GM21529 (cell line): ENCODE measurements at regions not wholly inside any gene's neighbourhood (a gene's known extent, or its start where the extent isn't known, plus 50 kb on each side); places are given as distances from the start of the nearest gene placed in this dataset.

Experiments used
- ATAC-seq: cut with Tn5 transposase; IDR thresholded peaks from one replicate; pipeline ENCODE4 v1.9.1; 2021; ENCODE audit not compliant: unreplicated experiment

DNA sequence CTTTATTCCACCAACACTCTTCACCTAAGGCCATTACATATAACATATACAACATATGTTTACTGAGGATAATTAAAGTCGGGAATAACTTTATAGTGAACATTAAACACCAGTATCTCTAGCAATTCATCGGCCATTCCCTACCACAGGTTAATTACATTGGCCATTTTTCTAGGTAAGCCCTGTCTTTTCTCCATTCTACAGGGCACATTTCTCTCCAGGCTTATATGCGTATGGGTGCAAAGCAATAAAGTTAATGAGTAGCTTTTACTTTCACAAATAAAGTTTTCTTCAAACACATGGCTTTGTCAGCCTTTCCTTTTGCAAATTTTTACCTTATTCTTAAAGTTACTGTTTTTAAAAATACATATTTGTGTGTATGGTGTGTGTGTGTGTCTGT lies 111.9 kb upstream of the IQCM start:
- no peak for ATAC-seq

DNA sequence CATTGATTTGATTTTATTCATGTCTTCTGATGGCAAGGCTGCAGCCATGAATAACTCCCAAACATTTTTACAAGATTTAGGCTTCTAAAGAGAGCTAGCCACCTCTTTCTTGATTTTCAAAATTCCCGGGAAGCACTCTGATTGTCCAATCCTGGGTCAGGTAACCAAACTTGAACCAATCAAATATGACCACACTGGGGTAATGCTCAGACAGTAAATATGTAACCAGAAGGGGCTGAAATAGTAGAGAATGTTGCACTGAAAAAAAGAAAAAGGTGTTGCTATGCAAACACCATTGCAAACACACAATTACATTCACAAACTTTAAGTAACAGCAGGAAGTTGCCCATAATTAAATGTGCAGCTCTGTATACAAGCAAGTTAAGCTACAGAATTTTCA lies 112.9 kb upstream of the IQCM start:
- no peak for ATAC-seq

DNA sequence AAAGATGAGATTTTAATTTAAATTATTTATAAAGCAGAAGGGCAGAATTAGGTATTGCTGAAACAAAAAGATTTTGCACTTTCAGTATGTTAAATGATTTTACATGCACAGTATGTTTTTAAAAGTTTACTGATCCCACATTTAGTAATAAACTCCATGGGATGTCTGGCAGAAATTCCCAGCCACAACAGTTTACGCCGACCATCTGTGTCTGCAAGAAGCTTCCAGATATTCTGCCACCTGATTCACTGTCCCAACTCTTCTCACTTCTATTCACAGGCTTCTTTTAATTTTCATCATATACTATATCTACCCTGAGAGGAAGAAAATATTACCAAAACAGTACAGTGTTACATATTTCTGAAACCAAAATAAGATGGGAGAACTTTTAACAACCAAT lies 115.8 kb upstream of the IQCM start:
- no peak for ATAC-seq

DNA sequence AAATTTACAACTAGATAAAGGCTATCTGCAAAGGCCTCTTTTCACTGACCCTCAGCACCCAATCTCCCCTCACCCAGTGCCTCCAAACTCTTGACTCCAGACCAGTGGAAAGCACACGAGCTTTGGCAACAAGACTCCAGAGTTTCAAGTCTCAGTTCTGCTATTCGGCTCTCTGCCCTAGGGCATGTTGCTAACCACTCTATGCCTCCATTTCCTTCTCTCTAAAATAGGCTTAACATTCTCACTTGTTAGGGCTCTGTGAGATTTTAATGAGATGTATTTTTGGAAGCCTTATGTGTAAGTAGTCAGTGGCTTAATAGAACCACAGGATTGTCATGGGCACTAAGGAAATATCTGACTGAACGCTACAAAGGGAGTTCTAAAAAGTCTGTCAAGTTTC lies 116.5 kb upstream of the IQCM start:
- ATAC-seq, result no peak

DNA sequence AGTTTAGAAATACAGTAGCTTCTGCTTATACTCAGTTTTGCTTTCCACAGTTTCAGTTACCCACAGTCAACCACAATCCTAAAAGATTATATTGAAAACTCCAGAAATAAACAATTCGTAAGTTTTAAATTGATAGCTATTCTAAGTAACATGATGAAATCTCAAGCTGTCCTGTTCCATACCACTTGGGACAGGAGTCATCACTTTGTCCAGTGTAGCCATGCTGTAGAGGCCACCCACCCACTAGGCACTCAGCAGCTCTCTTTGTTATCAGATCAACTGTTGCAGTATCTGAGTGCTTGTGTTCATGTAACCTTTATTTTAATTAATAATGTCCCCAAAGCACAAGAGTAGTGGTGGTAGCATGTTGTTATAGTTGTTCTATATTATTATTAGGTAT lies 117.5 kb upstream of the IQCM start:
- no peak for ATAC-seq

DNA sequence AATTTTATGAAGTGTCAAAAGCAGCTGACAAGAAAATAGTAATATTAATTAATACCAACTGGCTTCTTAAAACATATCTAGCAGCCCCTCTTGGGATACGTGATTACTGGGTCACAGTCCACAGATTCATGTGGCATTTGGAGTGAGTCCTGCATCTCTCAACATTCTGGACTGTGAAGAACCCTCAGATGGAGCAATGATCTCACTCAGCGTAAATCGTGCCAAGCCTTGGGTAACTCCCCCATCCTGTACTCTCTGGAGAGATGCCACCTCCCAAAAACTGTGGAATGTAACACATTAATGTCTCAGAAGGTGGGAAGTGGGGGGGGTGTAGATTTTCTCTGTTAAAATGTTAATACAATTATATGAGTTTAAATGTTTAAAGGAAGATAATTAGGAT lies 118.2 kb upstream of the IQCM start:
- no peak for ATAC-seq

DNA sequence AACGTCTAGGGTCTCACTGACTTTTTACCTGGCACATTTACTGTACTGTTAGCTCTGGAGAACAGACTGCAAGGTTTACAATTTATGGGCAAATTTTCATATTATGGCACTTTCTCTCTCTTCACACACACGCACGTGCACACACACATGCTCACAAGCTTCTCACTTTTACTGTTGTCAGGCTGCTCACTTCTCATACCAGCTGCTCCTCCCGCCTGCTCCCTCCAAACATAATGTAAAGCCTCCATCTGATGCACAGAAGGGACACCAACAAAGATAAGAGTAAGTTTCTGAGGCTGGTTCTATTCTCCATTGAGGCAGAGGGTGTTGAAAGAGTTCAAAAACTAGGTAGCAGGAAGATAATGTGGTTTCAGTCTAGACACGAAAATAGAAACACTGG lies 128.9 kb upstream of the DCLK2 start:
- no peak for ATAC-seq

DNA sequence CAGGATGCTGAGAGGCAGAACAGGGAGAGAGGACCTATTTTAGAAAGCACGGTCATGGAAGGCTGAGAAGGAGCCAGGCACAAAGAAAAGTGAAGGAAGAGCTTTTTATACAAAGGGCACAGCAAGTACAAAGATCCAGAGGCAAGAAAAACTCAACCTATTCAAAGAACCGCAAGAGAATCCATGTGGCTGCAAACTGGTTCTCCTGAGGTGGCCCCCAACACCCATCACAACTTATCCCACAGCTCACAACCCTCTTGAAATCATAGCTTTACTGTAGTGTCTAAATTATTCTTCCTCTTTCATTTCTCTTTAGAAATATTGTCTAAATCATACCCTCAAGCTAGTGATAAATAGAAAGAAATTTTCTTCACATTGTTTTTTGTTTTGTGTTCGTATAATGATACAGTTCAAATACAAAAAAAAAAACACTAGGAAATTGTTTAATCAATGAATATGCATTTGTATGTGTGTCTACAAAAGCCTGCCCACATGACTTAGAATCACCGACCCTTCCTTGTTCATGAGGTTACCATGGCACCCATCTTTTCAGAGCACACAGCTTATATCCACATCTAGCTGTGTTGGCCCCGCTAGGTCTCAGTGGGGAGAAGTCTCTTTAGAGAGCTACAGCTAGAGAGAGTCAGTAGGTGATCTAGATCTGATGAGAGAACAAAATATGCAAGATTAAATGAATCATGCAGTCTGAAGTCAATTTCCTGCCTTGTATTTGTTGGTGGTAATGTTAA lies 126.9 kb upstream of the DCLK2 start:
- ATAC-seq, result no peak

DNA sequence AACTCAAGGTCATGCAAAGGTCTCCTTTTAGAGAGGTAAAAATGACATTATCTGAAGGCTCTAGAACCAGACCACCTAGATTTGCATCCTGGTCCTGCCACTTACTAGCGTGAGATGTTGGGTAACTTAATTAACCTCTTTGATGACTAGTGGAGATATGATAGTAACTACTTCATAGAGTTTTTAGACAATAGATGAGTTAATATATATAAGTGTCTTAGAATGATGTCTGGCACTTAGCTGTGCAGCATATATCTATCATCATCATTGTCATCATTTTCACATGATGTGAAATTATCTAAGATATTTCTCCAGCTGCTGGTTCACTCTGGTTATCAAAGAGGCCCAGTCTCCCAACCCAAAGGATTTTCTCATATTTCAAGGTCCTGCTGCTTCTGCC lies 126.1 kb upstream of the DCLK2 start:
- ATAC-seq, result no peak

DNA sequence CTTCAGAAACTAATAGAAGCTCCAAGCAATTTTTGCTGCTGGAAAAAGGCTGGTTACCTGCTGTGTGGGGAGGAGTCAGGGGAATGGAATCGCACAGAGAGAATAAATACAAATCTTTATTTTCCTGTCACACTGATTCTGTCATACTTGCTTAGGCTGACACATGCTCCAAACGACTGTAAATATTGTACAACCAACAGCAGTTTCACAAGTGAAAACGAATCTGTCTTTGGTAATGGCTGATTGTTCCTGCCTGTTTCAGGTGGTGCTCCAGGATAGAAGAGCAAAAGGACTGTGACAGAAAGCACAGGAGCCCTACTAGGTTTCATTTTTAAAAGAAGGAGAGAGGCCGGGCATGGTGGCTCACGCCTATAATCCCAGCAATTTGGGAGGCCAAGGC lies 125.5 kb upstream of the DCLK2 start:
- ATAC-seq, result no peak

DNA sequence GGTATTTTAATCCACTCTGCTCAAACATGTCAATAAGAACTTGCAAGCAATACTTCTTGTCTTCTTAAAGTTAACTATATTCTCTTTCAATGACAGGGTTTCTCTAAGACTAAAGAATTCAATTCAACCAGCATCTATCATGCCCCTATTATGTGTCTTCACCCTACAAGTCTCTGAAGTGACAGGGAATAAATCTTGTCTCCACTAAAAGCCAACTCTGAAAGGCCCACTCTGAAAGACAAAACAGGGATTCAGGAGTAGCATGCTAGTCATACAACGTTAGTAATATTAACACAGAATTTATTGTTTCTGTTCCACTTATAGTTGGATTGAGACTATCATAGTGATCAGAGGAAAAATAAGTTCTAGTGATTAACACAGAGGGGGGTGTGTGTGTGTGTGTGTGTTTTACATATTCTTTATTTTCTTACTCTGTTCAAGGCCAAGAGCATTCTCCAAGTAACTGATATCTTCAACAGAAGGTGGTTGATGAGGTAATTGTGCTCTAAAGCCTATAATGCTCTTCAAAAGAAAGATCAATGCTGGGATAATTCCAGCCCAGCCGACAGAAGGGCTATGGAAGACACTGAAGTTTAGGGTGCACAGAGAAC lies 122.4 kb upstream of the DCLK2 start:
- no peak for ATAC-seq

DNA sequence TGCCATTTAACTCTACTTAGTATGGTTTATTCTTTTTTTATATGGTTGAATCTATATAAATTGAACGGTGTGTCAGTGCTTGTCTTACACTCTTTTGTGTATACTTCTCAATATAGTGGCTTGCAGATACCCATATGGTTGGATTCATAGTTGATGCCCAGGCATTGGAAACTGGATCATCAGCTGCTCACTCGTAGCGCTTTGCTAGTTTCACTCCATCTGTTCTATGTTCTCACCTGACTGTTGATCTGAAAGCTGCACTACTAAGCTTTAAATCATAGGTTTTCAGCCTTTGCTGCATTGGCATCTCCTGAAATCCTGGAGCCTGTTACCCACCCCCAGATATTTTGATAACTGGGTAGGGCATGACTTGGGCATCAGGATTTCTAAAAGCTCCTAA lies 121.6 kb upstream of the DCLK2 start:
- ATAC-seq, result no peak

DNA sequence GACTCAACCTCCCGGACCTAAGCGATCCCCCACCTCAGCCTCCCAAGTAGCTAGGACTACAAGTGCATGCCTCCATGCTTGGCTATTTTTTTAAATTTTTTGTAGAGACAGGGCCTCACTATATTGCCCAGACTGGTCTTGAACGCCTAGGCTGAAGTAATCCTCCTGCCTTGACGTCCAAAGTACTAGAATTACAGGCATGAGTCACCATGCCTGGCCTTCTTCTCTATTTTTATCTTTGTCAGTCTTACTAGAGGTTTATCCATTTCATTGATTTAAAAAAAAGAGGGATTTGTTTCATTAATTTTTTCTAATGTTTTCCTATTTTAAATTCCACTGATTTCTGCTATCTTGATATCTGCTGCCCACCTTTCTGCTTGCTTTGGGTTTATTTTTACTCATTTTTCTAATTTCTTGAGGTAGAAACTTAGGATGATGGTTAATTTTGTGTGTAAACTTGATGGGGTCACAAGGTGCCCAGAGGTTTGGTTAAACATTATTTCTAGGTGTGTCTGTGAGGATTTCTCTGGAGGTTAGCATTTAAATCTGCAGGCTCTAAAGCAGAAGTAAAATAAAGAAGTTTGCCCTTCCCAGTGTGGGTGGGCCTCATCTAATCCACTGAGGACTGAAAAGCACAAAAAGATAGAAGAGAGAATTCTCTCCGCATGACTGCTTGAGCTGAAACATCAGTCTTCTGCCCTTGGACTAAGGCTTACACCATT lies 116.2 kb upstream of the DCLK2 start:
- no peak for ATAC-seq

DNA sequence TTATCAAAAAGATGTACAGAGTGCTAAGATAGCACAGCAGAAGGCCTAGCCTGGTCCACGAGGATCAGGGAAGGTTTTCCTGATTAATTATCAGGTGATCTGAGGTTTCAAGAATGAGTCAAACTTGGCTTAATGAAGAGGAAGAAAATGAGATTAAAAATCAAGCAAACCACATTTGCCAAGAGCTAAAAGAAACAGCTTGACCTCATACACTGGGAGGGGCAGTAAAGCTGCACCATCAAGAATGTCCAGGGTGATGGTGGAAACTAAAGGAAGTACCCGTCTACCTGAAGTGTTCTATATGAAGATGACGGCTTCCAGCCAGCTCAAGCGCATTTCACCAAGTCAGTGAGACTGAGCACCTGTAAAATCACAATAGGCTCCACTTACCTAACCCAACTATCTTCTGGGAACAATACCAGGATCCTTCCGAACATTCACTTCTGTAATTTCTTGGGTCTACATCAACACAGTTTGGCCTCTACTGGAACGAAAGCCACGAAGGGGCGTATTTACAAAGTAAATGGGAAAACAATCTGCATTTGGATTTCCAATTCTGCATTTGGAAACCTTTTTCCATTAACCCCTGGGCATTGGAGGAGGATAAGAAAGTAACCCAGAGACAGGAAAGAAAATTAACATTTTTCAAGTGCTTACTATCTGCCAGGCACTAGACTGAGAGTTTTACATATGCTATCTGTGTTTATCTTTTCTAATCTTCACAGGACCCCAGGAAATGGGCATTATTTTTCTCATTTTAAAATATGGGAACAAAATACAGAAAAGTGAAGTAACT lies 114.0 kb upstream of the DCLK2 start:
- ATAC-seq, result no peak

DNA sequence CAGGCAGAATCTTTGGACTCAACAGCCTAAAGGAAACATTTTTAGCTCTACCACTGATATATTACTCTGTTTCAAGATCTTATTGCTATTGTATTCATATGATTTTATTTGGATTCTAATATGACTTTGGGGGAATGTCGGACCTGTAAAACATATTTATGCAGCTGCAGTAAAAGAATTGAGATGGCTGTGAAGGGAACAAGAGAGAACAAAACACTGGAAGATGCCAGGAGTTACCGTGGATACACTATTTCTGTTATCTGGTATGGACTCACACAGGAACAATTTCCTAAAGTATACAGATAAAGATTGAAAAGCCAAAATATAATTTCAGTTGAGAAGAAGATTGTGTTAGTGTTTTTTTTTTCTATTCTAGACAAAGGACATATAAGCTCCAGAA lies 113.0 kb upstream of the DCLK2 start:
- no peak for ATAC-seq

DNA sequence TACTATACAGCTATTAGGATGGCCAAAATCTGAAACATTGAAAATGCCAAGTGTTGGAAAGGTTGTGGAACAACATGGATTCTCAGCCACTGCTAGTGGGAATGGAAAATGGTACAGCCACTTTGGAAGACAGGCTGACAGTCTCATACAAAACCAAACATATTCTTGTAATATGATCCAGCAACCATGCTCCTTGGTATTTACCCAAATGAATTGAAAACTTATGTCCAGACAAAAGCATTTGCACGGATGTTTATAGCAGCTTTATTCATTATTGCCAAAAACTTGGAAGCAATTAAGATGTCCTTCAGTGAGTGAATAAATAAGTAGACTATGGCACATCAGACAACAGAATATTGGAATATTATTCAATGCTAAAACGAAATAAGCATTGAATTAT lies 105.8 kb upstream of the DCLK2 start:
- no peak for ATAC-seq

DNA sequence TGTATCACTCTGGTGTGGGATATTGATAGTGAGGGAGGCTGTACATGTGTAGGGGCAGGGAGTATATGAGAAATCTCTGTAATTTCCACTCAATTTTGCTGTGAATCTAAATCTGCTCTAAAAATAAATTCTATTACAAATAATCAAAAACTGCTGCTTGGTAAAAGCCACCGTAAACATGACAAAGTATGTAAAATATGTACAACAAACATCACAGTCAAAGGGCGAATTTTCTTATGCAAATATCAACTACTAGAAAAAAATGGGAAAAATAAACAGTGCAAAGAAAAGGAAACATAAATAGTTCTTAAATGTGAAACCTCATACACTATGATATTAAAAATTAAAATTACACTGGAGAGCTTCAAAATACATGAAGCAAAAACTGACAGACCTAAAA lies 105.1 kb upstream of the DCLK2 start:
- no peak for ATAC-seq

DNA sequence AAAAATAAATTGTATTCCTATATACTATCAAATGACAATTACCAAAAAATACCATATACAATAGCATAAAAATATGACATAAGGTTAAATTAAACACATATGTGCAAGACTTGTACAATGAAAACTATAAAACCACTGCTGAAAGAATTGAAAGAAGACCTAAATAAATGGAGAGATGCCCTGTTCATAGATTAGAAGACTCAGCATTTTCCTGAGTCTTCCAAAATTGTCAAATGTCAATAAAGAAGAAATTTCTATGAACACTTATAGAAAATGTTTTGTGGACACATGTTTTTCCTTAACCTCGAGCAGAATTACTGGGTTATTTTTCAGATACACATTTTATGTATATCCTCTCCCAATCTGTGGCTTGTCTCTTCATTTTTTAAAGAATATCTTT lies 103.1 kb upstream of the DCLK2 start:
- ATAC-seq, result no peak

DNA sequence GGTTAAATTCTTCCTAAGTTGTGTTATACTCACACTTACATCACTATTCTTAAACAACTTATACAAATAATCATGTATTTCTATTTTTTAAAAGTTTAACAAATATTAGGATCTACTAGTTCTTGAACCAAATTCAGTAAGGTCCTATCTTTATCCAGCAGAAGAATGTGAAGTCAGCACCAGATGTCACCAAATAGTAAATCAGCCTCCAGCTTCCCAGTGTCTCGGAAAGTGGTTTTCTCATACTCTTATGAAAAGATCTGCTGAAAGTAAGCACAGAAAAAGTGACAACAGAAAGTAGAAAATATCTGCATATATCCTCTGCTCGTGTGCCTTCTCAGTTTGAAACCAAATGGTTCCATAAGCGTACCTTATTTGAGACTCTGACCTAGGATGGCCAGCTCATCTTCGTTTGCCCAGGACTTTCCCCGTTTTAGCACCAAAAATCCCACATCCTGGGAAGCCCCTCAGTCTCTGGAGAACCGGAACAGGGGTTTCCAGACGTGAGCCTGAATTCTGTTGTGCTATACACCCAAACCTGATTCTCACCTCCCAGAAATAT lies 98.0 kb upstream of the DCLK2 start:
- no peak for ATAC-seq

DNA sequence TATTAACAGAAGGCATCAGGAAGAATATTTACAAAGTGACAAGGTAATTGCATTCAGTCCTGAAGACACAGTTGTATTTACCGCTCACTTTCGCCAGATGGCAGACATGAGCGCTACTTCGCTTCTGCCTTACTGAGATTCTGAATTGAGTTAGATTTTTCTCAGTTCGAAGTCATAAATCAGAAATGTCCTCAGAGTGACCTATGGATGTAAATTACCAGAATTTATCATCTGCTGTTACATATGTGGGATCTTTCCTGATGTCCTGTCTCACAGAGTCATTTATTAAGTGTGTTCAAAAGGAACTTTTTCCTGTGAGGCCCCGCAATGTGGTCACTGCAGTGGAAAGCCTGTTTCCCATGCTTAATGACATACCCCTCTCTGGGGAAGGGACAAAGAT lies 97.3 kb upstream of the DCLK2 start:
- ATAC-seq, result peak; percentile 93

DNA sequence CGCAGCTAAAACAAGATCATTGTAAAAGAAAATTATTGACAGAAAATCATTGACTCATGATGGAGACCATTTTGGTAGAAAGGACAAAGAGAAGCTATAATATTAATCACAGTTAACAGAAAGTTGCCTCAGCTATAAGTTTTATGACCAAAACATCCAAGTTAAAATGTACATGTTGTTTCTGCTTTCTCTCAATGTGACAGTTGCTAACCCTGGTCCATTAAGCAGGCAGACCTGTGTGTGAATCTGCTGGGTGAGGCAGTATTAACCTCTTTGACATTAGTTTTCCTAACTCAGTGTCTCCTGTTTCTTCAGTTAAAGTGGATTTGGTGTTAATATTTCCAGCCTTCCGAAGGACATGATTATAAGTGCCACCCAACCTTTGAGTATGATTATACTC lies 94.8 kb upstream of the DCLK2 start:
- ATAC-seq, result no peak
